GM12872 (cell line): ENCODE measurements at regions not wholly inside any gene's neighbourhood (a gene's known extent, or its start where the extent isn't known, plus 50 kb on each side); places are given as distances from the start of the nearest gene placed in this dataset.

Experiments used
- CTCF ChIP-seq: IDR thresholded peaks from 3 replicates; pipeline ENCODE4 v1.5.1; 2011; ENCODE audit warnings: low read depth, mild to moderate bottlenecking, low read length, moderate library complexity; ENCODE audit not compliant: insufficient read depth

GRCh38 chr10:113982296-113982695 lies 61.4 kb upstream of the ADRB1 start:
- no peak for TF ChIP-seq CTCF

- no peak; the same call in 2 of the 3 replicates for TF ChIP-seq CTCF
These were observed 60.9 kb upstream of the ADRB1 start for GRCh38 chr10:113982769-113983168.

GRCh38 chr10:113983552-113983951 lies 60.1 kb upstream of the ADRB1 start:
- TF ChIP-seq CTCF: no peak

- TF ChIP-seq CTCF: no peak
These were observed 58.3 kb upstream of the ADRB1 start for GRCh38 chr10:113985297-113985844.

GRCh38 chr10:113986316-113986715 lies 57.4 kb upstream of the ADRB1 start:
- no peak for TF ChIP-seq CTCF

GRCh38 chr10:113987156-113987555 lies 56.5 kb upstream of the ADRB1 start:
- no peak for TF ChIP-seq CTCF

GRCh38 chr10:113987805-113988204 lies 55.9 kb upstream of the ADRB1 start:
- no peak for TF ChIP-seq CTCF
